HG03108 (cell line): ENCODE measurements at regions not wholly inside any gene's neighbourhood (a gene's known extent, or its start where the extent isn't known, plus 50 kb on each side); places are given as distances from the start of the nearest gene placed in this dataset.

Experiments used
- ATAC-seq: cut with Tn5 transposase; IDR thresholded peaks from one replicate; pipeline ENCODE4 v1.9.1; 2021; ENCODE audit warnings: moderate library complexity; ENCODE audit not compliant: unreplicated experiment

DNA sequence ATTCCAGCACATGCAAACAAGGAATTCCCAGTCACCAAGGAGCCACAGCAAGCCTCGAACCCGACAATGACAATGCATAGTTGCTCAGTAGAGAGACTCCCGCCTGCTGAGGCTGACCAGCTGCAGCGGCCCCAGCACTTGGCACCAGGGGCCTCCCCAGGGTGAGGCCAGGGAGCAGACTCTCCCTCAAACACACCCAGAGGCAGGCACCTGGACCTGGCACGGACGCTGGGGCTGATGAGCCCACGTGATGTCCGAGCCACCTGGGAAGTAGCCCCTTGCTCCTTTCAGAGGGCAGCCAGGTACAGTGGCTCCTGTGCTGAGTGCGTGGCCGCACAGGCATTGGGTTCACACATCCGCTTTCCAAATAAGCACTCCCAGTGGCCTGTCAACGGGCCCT lies 315.9 kb upstream of the TGFBR2 start:
- no peak for ATAC-seq

DNA sequence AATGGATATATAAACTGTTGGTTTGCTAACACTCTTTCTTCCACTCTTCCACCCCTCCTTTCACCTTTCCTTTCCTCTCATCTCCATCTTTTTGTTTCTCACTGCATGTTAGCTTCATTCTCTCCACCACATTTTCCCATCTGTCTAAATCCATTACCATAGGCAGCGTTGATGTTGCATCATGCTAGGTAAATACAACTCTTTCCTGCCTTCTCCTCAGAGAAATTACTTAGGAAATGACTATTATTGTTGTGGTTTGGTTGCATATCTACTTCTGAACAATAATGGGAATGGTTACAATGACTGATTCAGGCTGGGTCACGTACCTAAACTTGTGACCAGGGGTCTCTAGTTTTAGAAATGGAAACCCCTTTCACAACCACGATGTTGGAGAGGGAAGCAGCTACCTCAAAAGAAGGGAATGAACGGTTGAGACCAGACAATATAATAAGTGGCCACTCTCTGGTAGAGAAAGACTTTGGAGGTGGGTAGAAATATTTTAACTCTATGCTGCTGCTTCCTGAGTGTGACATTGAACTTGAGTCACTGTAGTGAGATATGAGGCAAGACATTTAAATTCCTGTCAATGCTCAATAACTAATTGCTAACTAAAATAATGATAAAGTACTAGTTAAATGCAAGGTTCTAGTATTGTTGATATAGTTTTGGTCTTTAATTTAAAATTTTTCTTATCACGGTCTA lies 314.1 kb upstream of the TGFBR2 start:
- ATAC-seq = no peak

DNA sequence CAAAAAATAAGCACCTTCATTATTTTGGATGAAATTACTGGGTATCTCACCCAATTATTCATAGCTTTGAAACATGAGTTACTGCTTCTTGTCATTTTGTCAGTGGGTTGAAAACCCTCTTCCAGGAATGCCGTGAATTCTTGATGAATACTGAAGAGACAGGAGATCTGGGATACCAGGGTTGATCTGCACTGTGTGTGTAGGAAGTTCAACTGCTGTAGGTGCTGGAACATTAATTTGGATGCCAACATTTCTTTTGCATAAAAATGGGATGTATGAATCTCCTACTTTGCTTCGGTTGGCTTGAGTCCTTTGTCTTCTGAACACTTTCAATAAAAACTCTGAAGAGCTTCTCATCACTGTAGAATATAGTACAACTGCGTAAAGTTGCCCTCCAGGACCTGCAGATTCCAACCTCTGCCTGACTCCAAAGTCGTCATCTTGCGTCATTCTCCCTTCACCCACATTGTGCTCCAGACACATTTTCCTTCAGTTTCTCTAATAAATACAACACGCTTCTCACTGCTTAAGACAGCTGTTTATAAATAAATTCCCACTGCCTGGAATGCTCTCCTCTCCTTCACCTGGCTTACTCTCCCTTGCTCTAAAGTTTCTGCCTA lies 312.7 kb upstream of the TGFBR2 start:
- ATAC-seq = no peak

DNA sequence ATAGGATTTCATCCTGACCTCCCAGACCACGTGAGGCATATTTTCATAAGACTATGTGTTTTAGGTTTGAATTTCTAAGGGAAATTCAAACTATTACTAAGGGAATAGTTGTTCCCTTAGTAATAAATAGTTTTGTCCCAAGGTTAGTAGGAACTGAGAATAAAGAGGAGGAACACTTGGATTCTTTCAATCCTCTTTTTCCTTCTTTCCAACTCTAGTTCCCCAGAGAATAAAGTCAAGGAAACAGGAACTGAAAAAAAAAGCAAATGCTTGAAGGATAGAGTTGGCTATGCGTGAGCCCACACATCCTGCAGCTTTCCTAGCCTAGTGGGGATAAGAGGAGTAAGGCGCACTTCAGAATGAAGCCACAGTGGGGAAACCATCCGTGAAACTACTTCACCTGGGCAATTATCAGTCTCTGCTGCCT lies 312.1 kb upstream of the TGFBR2 start:
- ATAC-seq = no peak

DNA sequence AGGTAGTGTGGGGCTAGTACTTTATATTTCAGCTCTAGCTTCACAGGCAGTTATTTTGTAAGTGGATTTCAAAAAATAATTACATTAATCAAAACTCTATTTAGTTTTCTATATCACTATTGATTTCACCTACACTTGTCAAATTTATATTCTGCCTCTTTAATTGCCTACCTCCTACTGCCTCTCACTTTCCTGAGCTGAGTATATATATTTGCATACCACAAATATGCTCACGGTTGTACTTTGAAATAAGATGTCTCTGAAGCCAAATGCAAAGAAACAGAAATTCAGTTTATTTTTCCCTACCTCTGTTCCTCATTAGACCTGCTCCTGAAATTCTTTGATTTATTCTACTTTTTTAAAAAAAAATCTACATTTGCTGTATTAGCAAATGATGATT lies 309.3 kb upstream of the TGFBR2 start:
- no peak for ATAC-seq

DNA sequence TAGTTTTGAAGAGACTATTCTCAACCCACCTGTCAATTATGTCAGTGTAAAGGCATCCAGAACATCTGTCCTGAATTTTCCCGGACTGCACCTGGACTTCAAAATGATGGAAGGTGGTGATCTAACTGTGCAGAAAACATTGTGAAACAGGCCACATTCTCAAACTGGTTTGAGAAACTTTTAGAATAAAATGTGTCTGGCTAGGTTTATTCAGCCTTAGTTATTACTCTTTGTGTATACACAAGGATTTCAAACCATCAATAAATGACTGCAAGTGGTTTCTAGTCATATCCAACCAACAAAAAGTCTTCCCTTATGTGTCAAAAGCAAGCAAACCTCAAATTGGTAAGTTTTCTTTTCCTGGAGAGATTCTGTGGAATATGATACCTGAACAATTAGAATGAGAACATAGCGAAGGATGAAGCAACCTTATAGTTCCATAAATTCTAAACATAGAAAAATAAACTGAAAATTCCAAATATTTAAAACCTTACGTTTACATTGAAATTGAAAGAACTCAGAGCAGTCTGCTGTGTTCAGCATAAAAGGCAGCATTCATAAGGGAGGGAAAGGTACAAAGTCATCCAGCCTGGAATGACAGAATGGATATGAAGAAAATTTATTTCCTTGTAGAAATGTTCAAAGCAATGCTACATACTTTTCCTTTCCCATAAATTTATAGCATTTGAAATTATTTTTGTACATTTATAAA lies 306.6 kb upstream of the TGFBR2 start:
- ATAC-seq = no peak

DNA sequence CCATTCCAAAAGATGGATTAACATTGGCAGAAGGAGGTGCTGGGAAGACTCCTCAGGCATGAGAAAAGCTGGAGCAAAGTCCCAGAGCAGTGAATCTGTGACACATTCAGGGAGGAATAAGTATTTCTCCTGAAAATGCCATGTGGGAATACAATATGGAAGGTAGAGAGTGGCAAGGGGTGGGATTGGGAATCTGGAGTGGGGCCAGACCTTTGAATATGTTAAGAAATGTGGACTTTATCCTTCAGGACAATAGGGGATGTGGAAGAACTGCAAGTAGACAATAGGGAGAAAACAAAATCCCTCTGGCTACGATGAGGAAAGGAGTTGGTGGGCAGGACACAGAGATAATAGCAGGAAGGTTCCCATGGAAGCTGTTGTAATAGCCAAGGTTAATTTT lies 305.6 kb upstream of the TGFBR2 start:
- ATAC-seq = no peak

DNA sequence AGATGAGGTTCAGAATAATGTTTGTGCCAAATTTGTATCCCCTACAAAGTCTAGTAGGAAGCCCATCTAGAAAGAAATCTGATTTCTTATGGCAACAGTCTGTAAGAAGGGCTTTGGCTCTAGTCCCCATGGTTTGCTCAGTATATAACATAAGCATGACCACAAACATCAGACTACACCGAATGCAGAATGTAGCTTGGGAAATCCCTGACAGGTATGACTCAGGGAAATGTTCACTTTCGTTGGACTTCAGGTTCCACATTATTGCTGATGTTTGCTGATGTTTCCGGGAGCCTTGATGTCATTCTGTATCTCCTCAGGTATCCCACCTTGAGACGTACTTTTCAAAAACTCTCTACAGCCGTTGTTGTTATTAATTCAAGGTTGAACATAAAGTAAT lies 304.4 kb upstream of the TGFBR2 start:
- ATAC-seq = no peak

DNA sequence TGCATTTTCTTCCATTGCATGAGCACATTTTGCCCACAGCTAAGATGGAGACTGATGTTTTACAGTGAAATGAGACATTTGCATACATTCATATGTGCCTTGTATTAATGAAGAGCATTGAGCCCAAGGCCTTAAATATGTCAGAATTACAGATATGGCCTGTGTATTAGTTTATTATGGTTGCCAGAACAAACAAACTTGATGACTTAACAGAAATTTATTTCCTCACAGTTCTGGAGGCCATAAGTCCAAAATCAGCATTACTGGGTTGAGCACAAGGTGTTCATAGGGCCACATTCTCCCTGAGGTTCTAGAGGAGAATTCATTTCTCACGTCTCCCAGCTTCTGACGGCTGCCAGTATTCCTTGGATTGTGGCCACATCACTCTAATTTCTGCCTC lies 302.6 kb upstream of the TGFBR2 start:
- ATAC-seq = no peak

DNA sequence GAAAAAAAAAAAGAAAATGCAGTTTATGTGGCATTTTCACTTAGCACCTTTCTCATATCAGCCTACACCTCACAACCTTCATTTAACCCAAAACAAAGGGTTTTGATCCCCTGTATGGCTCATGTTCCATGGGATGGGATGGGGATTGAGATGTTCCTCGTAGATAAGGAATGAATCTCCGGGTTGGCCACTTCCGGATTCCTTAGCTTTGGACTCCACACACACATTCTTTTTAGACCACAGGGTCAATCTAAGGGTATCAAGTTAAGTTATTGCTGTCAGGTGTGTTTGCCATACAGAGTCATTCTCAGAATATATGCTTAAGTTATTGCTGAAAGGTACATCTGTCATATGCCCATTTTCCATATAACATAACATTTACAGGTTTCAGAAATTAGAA lies 301.4 kb upstream of the TGFBR2 start:
- ATAC-seq = no peak

DNA sequence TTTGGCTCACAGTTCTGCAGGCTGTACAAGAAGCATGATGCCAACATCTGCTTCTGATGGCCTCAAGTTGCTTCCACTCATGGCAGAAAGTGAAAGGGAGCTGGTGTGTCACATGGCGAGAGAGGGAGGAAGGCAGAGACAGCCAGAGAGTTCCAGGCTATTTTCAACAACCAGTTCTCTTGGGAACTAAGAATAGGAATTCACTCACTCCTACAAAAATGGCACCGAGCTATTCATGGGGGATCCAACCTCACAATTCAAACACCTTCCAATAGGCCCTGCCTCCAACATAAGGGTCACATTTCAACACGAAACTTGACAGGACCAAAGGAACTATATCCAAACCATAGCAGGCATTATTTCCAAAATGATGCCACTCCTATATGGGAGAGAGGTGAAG lies 299.5 kb upstream of the TGFBR2 start:
- ATAC-seq = no peak

DNA sequence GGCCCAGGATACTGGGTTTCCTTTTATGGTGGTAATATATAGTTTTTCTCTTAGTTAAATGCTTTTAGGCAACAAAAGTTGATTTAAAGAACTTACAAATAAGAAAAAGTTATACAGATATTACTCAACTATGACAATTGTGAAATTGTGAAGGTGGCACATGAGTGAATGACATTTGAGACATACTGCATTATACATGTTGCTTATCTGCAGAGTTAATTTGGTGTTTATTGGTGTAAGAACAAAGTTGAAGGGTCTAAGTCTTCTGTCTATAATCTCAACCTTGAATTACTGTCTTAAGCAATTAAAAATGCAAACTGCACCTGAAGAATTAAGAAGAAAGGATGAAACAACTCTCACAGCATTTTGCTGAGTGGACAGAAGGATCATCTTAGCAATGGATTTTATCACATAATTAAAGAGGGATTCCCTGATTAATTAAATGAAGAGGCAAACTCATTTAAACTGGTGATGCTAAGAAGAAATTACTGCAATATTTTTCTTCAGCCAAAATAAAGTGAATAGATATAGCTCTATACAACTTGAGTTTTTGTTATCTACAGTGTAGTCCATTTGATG lies 298.9 kb upstream of the TGFBR2 start:
- no peak for ATAC-seq

DNA sequence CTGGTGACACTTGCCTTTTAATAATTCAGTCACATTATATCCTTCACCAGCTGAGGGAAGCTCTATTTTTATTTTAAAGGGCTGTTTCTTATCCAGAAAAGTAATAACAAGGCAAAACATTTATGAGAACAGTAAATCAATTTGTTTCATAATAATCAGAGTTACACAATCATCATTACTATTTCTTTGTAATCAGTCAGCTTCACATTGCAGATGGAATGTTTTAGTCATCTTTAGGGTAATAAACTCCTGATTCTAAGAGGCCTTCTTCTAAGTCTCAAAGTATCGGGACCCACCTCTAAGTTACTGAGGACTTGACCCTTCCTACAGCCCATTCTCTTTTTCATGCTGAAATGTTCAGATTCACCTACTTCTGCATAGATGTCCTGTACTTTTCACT lies 298.3 kb upstream of the TGFBR2 start:
- ATAC-seq = no peak

DNA sequence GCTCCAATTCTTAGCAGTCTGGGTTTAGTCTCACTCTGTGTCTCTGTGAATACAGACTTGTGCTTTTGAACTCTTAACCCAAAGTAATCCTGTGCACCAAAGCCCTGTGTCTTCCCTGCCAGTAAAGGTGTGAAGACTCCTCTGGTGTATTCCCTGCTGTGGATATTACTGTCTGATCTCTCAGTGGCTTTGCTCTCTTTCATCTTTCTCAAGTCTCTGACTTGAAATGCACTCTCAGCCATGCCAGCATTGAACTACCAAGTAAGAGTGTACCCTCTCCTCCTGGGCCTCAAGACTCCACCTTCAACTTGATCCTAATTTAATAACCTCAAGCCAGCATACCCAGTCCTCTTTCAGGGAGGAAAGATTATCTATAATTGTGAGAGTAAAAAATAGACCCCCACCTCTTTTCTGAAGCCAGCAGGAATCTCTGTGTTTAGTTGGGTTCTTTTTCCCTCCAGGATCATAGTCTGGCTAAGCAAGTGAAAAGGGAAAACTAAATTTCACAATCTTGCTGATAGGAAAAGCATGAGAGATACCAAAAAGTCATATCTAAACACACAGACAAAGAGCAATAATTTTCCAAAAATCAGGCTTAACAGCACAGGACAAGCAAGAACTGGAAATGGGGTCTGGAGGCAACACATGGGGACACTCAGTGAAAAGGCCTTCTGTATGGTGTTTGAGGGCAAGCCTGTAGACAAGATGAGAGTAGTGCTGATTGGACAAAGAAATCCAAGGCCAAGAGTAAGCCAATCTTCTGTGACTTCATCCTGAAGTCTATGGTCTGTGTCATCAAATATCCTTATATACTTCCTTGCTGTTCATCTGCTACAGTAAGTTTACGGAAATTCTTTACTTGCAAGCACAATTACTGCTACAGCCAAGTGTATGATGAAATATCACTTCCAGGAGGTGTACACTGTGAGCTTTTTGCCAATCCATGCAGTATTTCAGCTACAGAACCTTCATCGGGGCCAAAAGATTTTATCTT lies 296.1 kb upstream of the TGFBR2 start:
- no peak for ATAC-seq

DNA sequence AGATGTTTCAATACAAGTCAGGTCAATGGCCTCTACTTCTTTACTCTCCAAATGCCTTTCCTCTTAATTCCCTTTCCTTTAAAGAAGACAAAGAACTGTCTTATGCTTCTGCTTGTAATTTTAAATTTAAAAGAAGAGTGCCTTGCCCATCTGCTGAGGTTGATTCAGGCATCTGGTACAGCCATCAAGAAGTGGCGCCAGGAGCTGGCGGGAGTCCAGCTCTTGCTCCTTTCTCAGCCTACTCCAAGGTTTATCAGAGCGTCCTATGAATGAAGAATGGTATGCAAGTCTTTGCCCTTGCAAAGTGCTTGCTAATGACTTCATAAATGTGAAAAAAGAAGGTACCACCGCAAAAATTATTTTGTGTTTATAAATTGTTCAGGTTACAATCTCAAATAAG lies 294.6 kb upstream of the TGFBR2 start:
- no peak for ATAC-seq

DNA sequence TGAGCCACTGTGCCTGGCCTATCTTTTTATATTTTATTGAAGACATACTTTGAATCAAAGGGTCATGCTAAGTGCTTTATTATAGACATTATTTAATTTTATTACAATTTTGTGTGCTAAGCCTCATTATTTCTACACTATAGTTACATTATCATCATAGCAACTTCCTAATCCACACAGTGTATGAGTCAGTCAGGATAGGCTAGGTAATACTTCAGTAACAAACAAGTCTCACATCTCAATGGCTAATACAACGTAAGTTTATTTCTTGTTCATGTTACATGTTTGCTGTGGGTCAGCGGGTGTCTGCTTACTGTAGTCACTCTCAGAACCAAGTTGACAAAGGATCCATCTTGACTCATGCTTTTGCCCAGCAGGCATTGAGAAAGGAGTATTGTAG lies 292.6 kb upstream of the TGFBR2 start:
- ATAC-seq = no peak

DNA sequence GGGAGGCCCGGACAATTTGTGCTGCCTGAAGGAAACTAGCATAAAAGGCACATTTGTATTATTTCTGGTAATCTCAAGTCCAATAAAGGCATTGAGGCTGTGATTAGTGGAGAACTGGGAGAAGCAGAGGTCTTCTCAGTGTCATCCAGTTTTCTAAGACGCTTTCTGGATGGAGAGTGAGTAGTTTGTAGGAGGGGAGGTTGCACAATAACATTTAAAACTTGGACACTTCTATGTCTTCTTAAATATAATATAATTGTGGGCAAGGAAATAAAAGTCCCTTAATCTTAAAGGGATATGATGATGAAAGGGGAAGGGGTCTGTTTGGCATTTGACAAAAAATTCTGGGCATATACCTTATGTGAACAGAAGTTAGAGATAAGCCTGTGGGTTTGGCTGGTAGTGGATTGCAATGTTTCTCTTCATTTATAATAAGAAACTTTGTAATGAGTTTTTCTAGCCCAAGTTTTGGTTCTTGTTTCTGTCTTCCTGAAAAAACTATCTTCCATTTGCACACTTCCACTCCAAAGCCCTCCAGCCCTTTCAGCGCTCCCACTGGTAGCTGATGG lies 291.6 kb upstream of the TGFBR2 start:
- ATAC-seq = no peak

DNA sequence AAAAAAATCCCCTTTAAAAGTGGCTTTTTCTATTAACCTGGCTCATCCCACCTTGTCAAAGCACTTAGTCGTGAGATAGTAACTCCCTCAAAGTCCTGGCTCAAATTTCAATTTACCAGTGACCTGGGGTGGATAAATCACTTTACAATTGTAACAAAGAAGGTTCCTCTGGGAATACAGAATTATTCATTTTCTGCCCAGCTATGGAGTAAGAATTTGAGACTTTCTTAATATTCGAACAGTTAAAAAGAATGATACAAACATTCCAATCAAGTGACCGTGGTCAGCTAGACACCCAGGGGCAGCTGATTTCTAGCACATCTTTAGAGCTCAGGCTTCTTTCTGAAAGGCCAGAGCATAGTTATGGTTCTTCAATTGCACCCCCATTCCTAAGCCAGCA lies 291.0 kb upstream of the TGFBR2 start:
- ATAC-seq = no peak

DNA sequence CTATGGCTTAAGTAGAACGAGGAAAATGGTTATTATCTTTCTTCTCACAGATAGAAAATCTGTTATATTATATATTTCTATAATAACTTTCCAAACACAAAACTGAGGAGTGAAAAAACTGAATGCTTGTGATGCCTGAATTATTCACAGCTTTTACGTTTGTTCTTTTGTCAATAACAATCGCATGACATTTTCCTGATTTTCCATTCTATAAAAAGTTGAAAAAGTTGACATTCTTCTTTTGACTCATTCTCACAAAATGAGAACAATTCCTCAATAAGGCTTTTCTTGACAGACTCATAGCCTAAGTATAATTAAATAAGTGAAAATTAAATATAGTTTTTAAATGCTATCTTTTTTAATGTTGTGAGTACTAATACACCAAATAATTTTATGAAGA lies 288.8 kb upstream of the TGFBR2 start:
- ATAC-seq = no peak

DNA sequence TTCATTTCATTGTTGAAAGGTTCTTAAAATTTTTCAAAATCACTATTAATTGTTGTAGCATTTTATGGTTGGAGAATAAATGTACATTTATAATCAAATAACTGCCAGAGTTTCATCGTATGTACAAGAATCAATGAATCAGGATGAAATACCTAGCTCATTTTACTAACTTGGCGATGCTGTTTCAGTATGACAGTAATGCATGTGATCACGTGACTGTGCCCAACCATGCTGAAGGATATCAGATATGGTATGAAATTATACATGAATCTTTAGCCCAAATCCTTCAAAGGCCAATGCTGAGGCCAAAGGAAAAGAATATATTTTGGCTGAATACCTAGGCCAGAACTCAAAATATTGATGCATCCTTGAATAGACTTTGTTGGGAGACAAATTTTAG lies 288.3 kb upstream of the TGFBR2 start:
- no peak for ATAC-seq

DNA sequence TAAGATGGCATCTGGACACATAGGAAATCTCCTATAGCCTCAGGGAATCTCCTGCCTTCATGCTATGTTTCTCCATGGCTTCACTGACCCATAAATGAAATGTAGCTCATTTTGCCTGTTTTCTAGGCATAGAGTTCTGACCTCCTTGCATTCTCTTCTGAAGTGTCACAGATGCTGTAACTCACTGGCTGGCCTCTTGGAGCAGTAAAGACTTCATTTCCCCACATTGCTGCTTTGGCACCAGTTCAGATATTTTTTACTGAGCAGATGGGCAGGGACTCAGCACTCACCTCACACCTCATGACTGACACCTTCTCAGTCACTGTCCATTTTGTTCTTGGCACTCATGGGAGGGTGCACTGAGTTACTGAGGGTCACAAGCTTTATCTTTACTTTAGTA lies 286.7 kb upstream of the TGFBR2 start:
- peak; percentile 70 for ATAC-seq
